ENCODE measurements at regions not wholly inside any gene's neighbourhood (a gene's known extent, or its start where the extent isn't known, plus 50 kb on each side); places are given as distances from the start of the nearest gene placed in this dataset.

GRCh38 chr9:115524453-115525059 is 406.6 kb upstream of the TNC start:
- H3K4me3 ChIP-seq (ENCODE audit: low read depth in 2 of 2, low read length in 2 of 2): no peak overlapping the region
- ATAC-seq (no peak), DNase-seq (ENCODE audit: low read depth, low spot score) (peak; percentile 12)
- H3K27ac ChIP-seq (ENCODE audit: low read length): no peak overlapping the region
- intact Hi-C loops (cut with micrococcal nuclease; ENCODE audit: unreplicated experiment): loop anchor here (5.0 to 10.0 kb wide), 2 partner anchors 507 to 790 kb away; no protein-coding TSS in a partner anchor
- in situ Hi-C loops (cut with HindIII; ENCODE audit: low pct_unique_long_range_greater_than_20kb, low sequenced_read_pairs): no loop called here
- no peaks in the 10 kb centered on the region for H3K9me3 ChIP-seq (ENCODE audit: control insufficient read depth, insufficient read depth, low read depth, low read length)
- CTCF ChIA-PET: interaction anchor here (0.6 kb wide), 1 partner anchor 372 kb away, joined by 5 read pairs; no protein-coding TSS in a partner anchor
- no peaks in the 10 kb centered on the region for H3K4me1 ChIP-seq (ENCODE audit: control insufficient read depth, insufficient read depth, low read length)
- TF ChIP-seq POLR2AphosphoS5 (IDR thresholded peaks at IDR 0.05; ENCODE audit: low read depth, low read length) (no peak), CTCF (IDR thresholded peaks at IDR 0.05) (peak; percentile 54)
- BruUV-seq (replicated peaks): no TSS peak
- no peaks in the 10 kb centered on the region for H3K27me3 ChIP-seq (ENCODE audit: control insufficient read depth, insufficient read depth, low read length)
- no peaks in the 10 kb centered on the region for H3K36me3 ChIP-seq (ENCODE audit: control insufficient read depth, insufficient read depth, low read length)
- POLR2A ChIA-PET: no interaction called here

GRCh38 chr9:115525111-115526058 is 407.4 kb upstream of the TNC start:
- TF ChIP-seq POLR2AphosphoS5 (IDR thresholded peaks at IDR 0.05; ENCODE audit: low read depth, low read length) (no peak), TCF7L2 (IDR thresholded peaks at IDR 0.05; ENCODE audit: low read depth, low read length) (no peak), CTCF (IDR thresholded peaks at IDR 0.05) (no peak), SIN3A (IDR thresholded peaks at IDR 0.05; ENCODE audit: borderline replicate concordance, insufficient read depth, low read depth, low read length) (no peak)
- in situ Hi-C loops (cut with HindIII; ENCODE audit: low pct_unique_long_range_greater_than_20kb, low sequenced_read_pairs) (no loop called here), intact Hi-C loops (cut with micrococcal nuclease; ENCODE audit: unreplicated experiment) (loop anchor here (10.0 kb wide), 1 partner anchor 791 kb away; no protein-coding TSS in a partner anchor)
- Histone ChIP-seq H3K4me3 (ENCODE audit: low read depth in 2 of 2, low read length in 2 of 2) (no peak overlapping the region), H3K27ac (ENCODE audit: low read length) (no peak overlapping the region), H3K27me3 (ENCODE audit: control insufficient read depth, insufficient read depth, low read length) (no peaks in the 10 kb centered on the region), H3K4me1 (ENCODE audit: control insufficient read depth, insufficient read depth, low read length) (no peaks in the 10 kb centered on the region), H3K36me3 (ENCODE audit: control insufficient read depth, insufficient read depth, low read length) (no peaks in the 10 kb centered on the region), H3K9me3 (ENCODE audit: control insufficient read depth, insufficient read depth, low read depth, low read length) (no peaks in the 10 kb centered on the region)
- DNase-seq (ENCODE audit: low read depth, low spot score): no peak
- no peak for ATAC-seq
- POLR2A ChIA-PET: no interaction called here
- no TSS peak for BruUV-seq (replicated peaks)
- CTCF ChIA-PET: interaction anchor here (0.6 kb wide), 1 partner anchor 373 kb away, joined by 5 read pairs; no protein-coding TSS in a partner anchor

GRCh38 chr9:115531410-115532125 is 413.6 kb upstream of the TNC start:
- CTCF ChIA-PET: no interaction called here
- in situ Hi-C loops (cut with HindIII; ENCODE audit: low pct_unique_long_range_greater_than_20kb, low sequenced_read_pairs) (no loop called here), intact Hi-C loops (cut with micrococcal nuclease; ENCODE audit: unreplicated experiment) (no loop called here)

More at GRCh38 chr9:115531410-115532125, 413.6 kb upstream of the TNC start:
- no peaks in the 10 kb centered on the region for H3K36me3 ChIP-seq (ENCODE audit: control insufficient read depth, insufficient read depth, low read length)
- no peak overlapping the region for H3K27ac ChIP-seq (ENCODE audit: low read length)
- no peak overlapping the region for H3K4me3 ChIP-seq (ENCODE audit: low read depth in 2 of 2, low read length in 2 of 2)
- DNase-seq (ENCODE audit: low read depth, low spot score) (no peak), ATAC-seq (no peak)
- POLR2A ChIA-PET: no interaction called here
- no TSS peak for BruUV-seq (replicated peaks)
- TF ChIP-seq CTCF (IDR thresholded peaks at IDR 0.05) (no peak), REST (IDR thresholded peaks at IDR 0.05; ENCODE audit: insufficient read depth in 1 of 2, low read depth in 2 of 2, low read length in 1 of 2) (no peak), TCF7L2 (IDR thresholded peaks at IDR 0.05; ENCODE audit: low read depth, low read length) (no peak), POLR2AphosphoS5 (IDR thresholded peaks at IDR 0.05; ENCODE audit: low read depth, low read length) (no peak), SIN3A (IDR thresholded peaks at IDR 0.05; ENCODE audit: borderline replicate concordance, insufficient read depth, low read depth, low read length) (no peak)
- H3K4me1 ChIP-seq (ENCODE audit: control insufficient read depth, insufficient read depth, low read length): no peaks in the 10 kb centered on the region
- no peaks in the 10 kb centered on the region for H3K9me3 ChIP-seq (ENCODE audit: control insufficient read depth, insufficient read depth, low read depth, low read length)
- H3K27me3 ChIP-seq (ENCODE audit: control insufficient read depth, insufficient read depth, low read length): no peaks in the 10 kb centered on the region
